ENCODE measurements at regions not wholly inside any gene's neighbourhood (a gene's known extent, or its start where the extent isn't known, plus 50 kb on each side); places are given as distances from the start of the nearest gene placed in this dataset.

GRCh38 chr10:6665847-6666246 is 85.8 kb upstream of the PRKCQ start:
- no peak for TF ChIP-seq POLR2A (IDR thresholded peaks at IDR 0.05; ENCODE audit: low read length)
- no peak for TF ChIP-seq GATA1 (IDR thresholded peaks at IDR 0.05; ENCODE audit: low read depth, low read length)

All from erythroblast (primary cell).